NT2/D1 (cell line): ENCODE measurements at regions not wholly inside any gene's neighbourhood (a gene's known extent, or its start where the extent isn't known, plus 50 kb on each side); places are given as distances from the start of the nearest gene placed in this dataset.

Experiments
- SUZ12 ChIP-seq: IDR thresholded peaks from 2 replicates; pipeline ENCODE4 v1.6.1; 2011; ENCODE audit not compliant: insufficient read length, insufficient read depth; ENCODE audit errors: extremely low read depth
- ZNF274 ChIP-seq: IDR thresholded peaks from 2 replicates; pipeline ENCODE4 v1.6.1; 2011; ENCODE audit warnings: mild to moderate bottlenecking, low read depth, low read length

- TF ChIP-seq ZNF274 (no peak), SUZ12 (no peak)
Measured at GRCh38 chr9:13596383-13596970, 317.0 kb upstream of the MPDZ start.
